Skeletal muscle tissue (tissue), 3 donors: ENCODE measurements at regions not wholly inside any gene's neighbourhood (a gene's known extent, or its start where the extent isn't known, plus 50 kb on each side); places are given as distances from the start of the nearest gene placed in this dataset.

Experiments
- H3K27ac ChIP-seq: one replicate; pipeline ENCODE4 v1.7.0; 2013; ENCODE audit warnings: mild to moderate bottlenecking, low read depth, low read length, inconsistent platforms
- H3K27me3 ChIP-seq, 3 donors: one replicate each; pipeline ENCODE4 v1.7.0; 2013; ENCODE audit warnings: low read length in 3 of 3; ENCODE audit not compliant: control insufficient read depth in 3 of 3, insufficient read depth in 3 of 3
- H3K36me3 ChIP-seq, 3 donors: one replicate each; pipeline ENCODE4 v1.7.0; 2013; ENCODE audit warnings: low read length in 3 of 3; ENCODE audit not compliant: control insufficient read depth in 3 of 3, insufficient read depth in 3 of 3
- H3K4me1 ChIP-seq, 3 donors: one replicate each; pipeline ENCODE4 v1.7.0; 2013; ENCODE audit warnings: low read length in 3 of 3, mild to moderate bottlenecking in 3 of 3; ENCODE audit not compliant: control insufficient read depth in 3 of 3, insufficient read depth in 3 of 3
- H3K4me3 ChIP-seq, 3 donors: one replicate each; pipeline ENCODE4 v1.7.0; 2013; ENCODE audit warnings: low read length in 3 of 3
- H3K9ac ChIP-seq, 3 donors: one replicate each; pipeline ENCODE4 v1.7.0; 2013; ENCODE audit warnings: low read length in 3 of 3, mild to moderate bottlenecking in 3 of 3, moderate library complexity in 2 of 3, low read depth in 1 of 3
- H3K9me3 ChIP-seq, 3 donors: one replicate each; pipeline ENCODE4 v1.7.0; 2013; ENCODE audit warnings: low read length in 3 of 3; ENCODE audit not compliant: control insufficient read depth in 3 of 3
- donor health status: Osteomylitis.

GRCh38 chr15:69579950-69580618, 127.5 kb downstream of the RPLP1 start:
- Histone ChIP-seq H3K27ac (no peak overlapping the region), H3K27me3 (peaks cover 6 to 13% (median 13%) of the 10 kb centered on the region in 3 donors), H3K9ac (no peak overlapping the region), H3K4me3 (no peak overlapping the region), H3K9me3 (no peaks in the 10 kb centered on the region), H3K36me3 (no peaks in the 10 kb centered on the region), H3K4me1 (peaks cover 0 to 5% (median 2%) of the 10 kb centered on the region in 3 donors)

DNA sequence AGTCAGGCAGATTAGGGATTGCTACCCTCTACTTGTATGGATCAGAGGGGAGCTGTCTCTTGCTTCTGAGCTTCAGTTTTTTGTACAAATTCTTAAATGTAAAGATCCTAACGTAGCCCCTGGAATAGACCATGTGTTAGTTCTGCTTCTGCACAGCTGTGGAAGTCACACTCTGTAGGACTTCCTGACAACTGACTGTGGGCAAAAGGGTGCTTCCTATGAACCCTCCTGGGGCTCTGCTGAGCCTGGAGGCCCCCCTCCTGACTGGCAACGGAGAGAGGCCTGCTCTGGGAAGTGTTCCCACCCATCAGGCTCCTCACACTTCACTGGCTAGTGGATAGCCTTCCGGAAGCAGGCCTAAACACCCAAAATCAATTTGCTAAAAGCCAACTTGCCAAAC, 131.0 kb downstream of the RPLP1 start:
- Histone ChIP-seq H3K4me1 (peaks cover 0 to 7% (median 3%) of the 10 kb centered on the region in 3 donors), H3K27ac (no peak overlapping the region), H3K27me3 (peaks cover 2 to 4% (median 2%) of the 10 kb centered on the region in 3 donors), H3K36me3 (no peaks in the 10 kb centered on the region), H3K9ac (no peak overlapping the region), H3K9me3 (no peaks in the 10 kb centered on the region), H3K4me3 (no peak overlapping the region)

DNA sequence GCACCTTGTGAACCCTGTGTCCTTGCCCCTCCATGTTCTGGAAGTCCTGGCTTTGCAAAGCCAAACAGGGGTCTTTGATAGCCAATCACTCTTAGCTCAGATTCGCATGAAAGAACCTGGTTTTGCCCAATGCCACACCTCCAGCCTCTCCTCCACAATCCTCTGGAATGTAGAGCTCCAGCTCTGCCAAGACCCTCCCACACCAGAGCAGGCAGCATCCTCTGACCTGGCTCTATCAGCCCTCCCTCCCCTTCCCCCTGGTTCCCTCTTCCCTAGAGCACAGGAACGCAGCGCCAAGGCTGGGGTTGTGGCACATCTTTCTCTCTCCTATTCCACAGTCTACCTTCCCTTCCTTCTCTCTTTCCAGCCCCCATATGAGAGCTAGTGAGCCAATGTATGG, 133.3 kb downstream of the RPLP1 start:
- no peak overlapping the region for H3K4me3 ChIP-seq

GRCh38 chr15:69586721-69587120, 134.1 kb downstream of the RPLP1 start:
- H3K4me1 ChIP-seq, result peaks cover 13 to 19% (median 14%) of the 10 kb centered on the region in 3 donors
- H3K36me3 ChIP-seq, result no peaks in the 10 kb centered on the region
- no peaks in the 10 kb centered on the region for H3K27me3 ChIP-seq
- H3K9ac ChIP-seq, result no peak overlapping the region
- H3K27ac ChIP-seq, result no peak overlapping the region
- H3K4me3 ChIP-seq, result no peak overlapping the region
- H3K9me3 ChIP-seq, result no peaks in the 10 kb centered on the region

More for the DNA sequence above, 133.3 kb downstream of the RPLP1 start:
- Histone ChIP-seq H3K36me3 (no peaks in the 10 kb centered on the region), H3K27ac (no peak overlapping the region), H3K4me1 (peaks cover 11 to 16% (median 11%) of the 10 kb centered on the region in 3 donors), H3K9me3 (no peaks in the 10 kb centered on the region), H3K27me3 (no peaks in the 10 kb centered on the region), H3K9ac (no peak overlapping the region)

DNA sequence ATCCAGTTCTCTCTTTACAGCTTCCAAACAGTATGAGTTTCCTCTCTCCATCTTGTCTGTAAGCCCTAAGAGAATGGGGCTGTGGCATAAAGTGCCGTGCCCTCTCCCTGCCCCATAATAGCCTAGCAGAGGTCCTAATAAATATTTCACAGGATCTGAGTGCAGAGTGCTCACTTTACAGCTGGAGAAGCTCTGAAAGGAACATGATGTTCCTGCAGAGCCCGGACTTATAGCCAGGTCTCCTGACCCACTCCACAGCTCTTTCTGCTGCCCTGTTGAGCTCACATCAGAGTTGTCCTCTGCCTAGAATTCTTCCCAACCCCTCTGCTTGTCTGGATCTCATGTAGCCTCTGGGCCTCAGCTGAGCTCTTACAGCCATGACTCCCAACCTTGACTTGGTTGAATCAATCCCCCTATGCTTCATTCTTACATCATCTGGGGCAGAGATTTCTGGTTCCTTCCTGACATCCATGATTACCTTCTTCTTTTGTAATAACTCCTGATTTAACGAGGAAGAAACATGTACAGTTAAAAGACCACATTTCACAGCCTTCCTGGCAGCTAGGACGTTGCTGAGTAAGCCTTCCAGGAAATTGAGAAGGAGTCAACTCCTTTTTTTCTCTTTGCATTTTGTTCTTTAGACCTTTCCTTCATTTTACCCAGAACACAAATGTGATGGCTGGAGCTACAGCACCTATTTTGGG, 135.3 kb downstream of the RPLP1 start:
- peaks cover 13 to 19% (median 14%) of the 10 kb centered on the region in 3 donors for H3K4me1 ChIP-seq
- no peak overlapping the region for H3K27ac ChIP-seq
- H3K9ac ChIP-seq, result no peak overlapping the region
- no peak overlapping the region for H3K4me3 ChIP-seq
- H3K9me3 ChIP-seq, result no peaks in the 10 kb centered on the region
- no peaks in the 10 kb centered on the region for H3K36me3 ChIP-seq
- H3K27me3 ChIP-seq, result no peaks in the 10 kb centered on the region

- no peak overlapping the region for H3K4me3 ChIP-seq
- no peak overlapping the region for H3K27ac ChIP-seq
- peaks cover 30 to 36% (median 30%) of the 10 kb centered on the region in 3 donors for H3K4me1 ChIP-seq
- H3K9ac ChIP-seq, result no peak overlapping the region
- H3K27me3 ChIP-seq, result no peaks in the 10 kb centered on the region
- H3K36me3 ChIP-seq, result no peaks in the 10 kb centered on the region
- H3K9me3 ChIP-seq, result no peaks in the 10 kb centered on the region
Observed at GRCh38 chr15:69590201-69590710, 137.6 kb downstream of the RPLP1 start.

DNA sequence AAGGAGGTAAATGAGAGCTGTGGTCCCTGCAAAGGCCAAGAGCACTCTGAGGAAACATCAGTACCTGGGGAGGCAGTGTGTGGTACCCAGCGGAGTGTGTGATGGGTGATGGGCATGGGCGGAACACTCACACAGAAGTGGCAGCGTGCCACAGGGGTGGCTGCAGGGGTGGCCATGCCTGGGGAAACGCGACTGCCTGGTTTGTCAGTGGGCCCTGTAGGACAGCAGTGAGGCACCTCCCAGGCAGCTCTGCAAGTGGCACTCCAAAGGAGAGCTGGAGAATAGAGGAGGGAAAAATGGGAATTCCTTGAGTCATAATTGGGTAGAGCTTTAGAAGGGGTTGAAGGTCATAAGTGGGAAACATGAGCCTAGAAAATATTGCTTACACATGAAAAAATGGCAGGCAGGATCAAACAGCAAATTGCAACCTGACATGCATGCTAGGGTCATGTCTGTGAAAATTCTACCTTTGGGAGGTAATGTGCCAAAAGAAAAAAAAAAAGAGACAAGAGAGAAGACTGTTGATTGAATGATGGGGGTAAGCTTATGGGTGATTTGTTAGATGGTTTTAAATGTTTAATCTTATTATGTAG, 138.4 kb downstream of the RPLP1 start:
- H3K9ac ChIP-seq, result no peak overlapping the region
- H3K27me3 ChIP-seq, result no peaks in the 10 kb centered on the region
- no peaks in the 10 kb centered on the region for H3K9me3 ChIP-seq
- H3K4me3 ChIP-seq, result no peak overlapping the region
- no peak overlapping the region for H3K27ac ChIP-seq
- peaks cover 38 to 43% (median 38%) of the 10 kb centered on the region in 3 donors for H3K4me1 ChIP-seq
- no peaks in the 10 kb centered on the region for H3K36me3 ChIP-seq

DNA sequence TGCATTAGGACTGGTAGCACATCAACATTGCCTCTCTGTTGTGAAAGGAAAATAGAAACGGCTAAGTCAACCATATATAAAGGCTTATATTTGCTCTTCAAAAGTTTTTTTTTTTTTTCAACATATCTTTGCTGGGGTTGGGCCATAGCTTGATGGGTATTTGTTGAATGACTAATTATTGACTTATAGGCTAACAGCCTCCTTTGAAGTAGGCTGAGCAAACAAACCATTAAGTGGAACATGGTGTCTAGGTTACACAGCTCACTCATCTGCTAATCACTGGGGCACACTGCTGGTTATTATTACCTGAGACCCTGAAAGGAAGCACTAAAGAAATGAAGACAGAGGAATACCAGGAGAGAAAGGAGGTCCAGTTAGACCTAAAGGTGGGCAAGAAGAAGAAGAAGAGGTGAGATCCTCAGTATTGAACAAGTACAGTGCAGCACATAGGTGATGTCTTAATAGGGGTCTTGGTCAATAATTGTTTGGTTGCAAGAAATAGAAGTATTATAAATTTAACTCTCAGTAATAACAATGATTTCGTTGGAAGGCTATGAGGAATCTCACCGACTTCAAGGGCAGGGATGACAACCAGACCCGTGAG, 139.4 kb downstream of the RPLP1 start:
- Histone ChIP-seq H3K9ac (no peak overlapping the region), H3K4me1 (peaks cover 41 to 48% (median 47%) of the 10 kb centered on the region in 3 donors), H3K27ac (no peak overlapping the region), H3K9me3 (no peaks in the 10 kb centered on the region), H3K27me3 (peaks cover 0 to under 1% (median 0%) of the 10 kb centered on the region in 3 donors), H3K36me3 (no peaks in the 10 kb centered on the region), H3K4me3 (no peak overlapping the region)

- H3K4me1 ChIP-seq, result peaks cover 38 to 48% (median 42%) of the 10 kb centered on the region in 3 donors
- no peaks in the 10 kb centered on the region for H3K36me3 ChIP-seq
- peaks cover 0 to 6% (median under 1%) of the 10 kb centered on the region in 3 donors for H3K27me3 ChIP-seq
- no peak overlapping the region for H3K9ac ChIP-seq
- H3K27ac ChIP-seq, result no peak overlapping the region
- no peaks in the 10 kb centered on the region for H3K9me3 ChIP-seq
- no peak overlapping the region for H3K4me3 ChIP-seq
Observed at GRCh38 chr15:69592954-69593353, 140.3 kb downstream of the RPLP1 start.
